Mammary epithelial cell (primary cell): ENCODE measurements at regions not wholly inside any gene's neighbourhood (a gene's known extent, or its start where the extent isn't known, plus 50 kb on each side); places are given as distances from the start of the nearest gene placed in this dataset.

Source experiments
- CTCF ChIP-seq, 2 donors: IDR thresholded peaks in 1 of 2; conservative IDR thresholded peaks in 1 of 2; 2 replicates each; pipeline ENCODE4 v1.5.1; 2011 to 2012; ENCODE audit warnings: inconsistent platforms in 2 of 2, low read length in 2 of 2, mild to moderate bottlenecking in 2 of 2, control low read depth in 1 of 2, low read depth in 1 of 2; ENCODE audit not compliant: insufficient read depth in 1 of 2; ENCODE audit errors: extremely low read depth in 1 of 2
- EZH2 ChIP-seq: IDR thresholded peaks from 2 replicates; pipeline ENCODE4 v1.6.1; 2012; ENCODE audit warnings: low read length, inconsistent platforms, borderline replicate concordance

DNA sequence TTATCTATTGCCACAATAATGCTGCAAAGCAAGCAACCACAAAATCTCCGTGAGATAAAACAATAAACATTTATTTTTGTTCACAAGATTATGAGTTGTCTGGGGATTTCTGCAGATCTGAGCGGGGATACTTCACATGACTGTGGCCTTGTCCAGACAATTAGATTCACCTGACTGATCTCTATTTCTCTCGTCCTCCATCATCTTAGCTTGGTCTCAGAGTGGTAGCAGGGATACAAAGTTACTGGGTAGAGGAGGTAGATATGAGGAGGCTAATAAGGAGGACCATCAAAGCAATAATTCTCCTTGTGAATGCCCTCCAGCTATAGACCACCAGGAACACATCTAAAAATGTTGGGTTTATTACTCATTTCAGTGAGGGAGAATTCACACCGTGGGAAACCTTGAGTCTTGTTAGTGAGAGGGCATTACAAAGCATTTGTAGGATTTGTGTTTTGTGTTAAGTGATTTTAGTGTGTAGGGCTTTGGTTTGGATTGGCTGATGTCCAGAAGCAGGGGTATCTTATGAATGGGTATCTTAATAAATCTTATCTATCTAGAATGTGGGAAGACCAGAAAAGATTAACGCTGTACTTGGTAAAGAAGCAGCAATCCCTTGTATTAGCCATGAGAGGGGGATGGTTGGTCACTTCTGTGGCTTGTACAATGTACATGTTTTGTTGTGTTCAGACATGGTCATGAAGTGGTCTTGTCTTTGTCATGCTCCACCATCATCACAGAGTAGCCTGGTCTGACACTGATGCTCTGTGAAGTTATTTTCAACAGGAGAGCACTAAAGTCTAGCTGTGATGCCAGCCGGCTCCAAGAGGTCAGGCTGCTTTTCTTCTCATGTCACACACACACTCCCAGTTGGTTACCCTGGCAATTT is 287.6 kb upstream of the STT3B start:
- peak in 1 of 2 donors; percentile 4 for TF ChIP-seq CTCF (conservative IDR thresholded peaks at IDR 0.05 in 1 of 2, IDR thresholded peaks at IDR 0.05 in 1 of 2; ENCODE audit: extremely low read depth in 1 of 2, insufficient read depth in 1 of 2, low read depth in 1 of 2, low read length in 2 of 2)
- TF ChIP-seq EZH2: no peak
